ENCODE measurements at regions not wholly inside any gene's neighbourhood (a gene's known extent, or its start where the extent isn't known, plus 50 kb on each side); places are given as distances from the start of the nearest gene placed in this dataset.

DNA sequence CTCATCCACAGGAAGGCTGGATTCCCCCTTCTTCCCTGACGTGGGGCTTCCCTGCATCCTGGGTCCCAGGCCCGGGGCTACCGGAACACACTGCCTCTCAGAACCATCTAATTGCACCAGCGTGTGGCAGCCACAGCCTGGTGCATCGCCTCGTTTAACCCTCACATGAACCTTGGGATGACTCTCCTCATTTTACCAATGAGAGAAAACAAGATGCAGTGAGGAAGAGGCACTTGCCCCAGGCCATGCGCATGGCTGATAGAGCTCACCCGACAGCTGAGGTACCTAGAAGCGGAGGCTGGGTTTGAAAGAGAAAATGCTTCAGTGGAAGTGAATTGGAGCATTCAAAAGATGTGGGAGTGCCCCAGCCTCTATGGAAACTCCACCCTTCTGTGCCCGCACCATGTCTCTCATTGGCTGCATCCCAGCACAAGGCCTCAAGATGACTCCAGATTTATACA is 162.3 kb downstream of the KATNIP start:
- FAIRE-seq: no peak
- no peak for DNase-seq (ENCODE audit: low spot score)

DNA sequence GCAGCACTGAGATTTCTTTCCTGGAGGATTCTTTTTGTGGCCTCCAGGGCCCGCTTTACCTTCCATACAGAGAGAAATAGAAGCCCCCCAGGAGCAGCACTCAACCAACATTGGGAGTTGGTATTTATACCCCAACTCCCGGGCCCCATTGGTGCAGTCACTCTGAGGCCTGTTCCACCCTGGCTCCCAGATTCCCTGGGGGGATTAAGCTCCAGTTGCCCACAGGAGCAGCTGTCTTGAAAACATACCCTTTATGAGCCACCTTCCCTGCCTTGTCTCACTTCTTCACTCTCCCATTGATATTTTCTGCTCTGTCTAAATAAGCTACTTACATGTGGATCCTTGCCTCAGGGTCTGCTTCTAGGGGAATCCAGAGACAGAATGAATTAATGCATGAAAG is 167.8 kb downstream of the KATNIP start:
- FAIRE-seq (no peak), DNase-seq (ENCODE audit: low spot score) (no peak)

DNA sequence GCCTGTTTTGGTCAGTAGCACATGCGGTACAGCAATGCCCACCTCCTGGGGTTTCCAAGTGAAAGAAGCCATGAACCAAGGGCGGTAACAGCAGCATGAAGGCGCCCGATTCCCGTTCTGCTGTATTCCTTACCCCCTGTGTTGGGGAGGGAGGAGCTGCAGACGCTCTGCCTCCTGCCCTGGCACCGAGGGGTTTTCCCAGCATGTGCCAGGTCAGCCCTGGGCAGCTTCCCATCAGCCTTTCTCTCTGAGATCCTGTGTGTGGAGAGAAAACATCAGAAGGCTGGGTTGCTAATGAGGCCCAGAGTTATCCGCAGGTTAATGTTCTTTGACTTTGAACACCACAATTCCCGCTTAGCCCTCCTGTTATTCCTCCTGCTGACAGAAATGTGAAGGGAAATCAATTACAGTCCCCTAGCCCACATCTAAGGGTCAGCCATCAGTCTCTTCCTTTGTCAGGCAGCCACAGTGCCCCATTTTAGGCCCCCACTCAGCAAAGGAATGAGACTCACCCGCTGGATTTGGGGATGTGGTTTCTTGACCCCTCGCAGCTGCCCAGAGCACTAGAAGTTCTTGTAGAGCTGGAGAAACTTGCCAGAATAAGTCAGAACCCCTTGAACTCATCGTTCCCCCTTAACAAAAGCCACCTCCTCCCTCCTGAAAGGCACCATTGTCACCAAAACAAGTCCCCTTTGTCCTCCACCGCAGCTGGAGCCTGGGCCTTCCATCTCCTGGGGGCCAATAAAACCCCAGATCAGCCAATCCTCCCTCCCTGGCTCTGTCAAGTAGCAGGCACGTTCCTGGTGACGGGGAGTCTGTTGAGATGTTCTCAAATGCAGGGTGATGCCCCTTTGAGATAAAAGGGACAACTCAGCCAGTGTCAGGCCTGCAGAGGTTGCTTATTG is 168.5 kb downstream of the KATNIP start:
- FAIRE-seq (no peak), DNase-seq (ENCODE audit: low spot score) (no peak)

DNA sequence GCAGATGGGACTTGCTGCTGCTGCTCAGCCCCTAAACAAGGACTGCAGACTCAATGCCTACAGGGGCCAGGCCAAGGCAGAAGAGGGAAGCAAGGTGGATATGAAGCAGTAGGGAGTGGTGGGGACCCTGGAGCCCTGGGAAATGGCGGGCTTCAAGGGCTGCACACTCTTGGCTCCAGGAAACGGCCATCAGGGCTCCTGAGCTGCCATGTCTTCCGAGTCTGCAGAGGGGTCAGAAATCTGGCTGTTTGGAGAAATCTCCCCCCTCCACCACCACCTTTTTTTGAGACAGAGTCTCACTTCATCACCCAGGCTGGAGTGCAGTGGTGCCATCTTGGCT is 169.1 kb downstream of the KATNIP start:
- FAIRE-seq (no peak), DNase-seq (ENCODE audit: low spot score) (no peak)

DNA sequence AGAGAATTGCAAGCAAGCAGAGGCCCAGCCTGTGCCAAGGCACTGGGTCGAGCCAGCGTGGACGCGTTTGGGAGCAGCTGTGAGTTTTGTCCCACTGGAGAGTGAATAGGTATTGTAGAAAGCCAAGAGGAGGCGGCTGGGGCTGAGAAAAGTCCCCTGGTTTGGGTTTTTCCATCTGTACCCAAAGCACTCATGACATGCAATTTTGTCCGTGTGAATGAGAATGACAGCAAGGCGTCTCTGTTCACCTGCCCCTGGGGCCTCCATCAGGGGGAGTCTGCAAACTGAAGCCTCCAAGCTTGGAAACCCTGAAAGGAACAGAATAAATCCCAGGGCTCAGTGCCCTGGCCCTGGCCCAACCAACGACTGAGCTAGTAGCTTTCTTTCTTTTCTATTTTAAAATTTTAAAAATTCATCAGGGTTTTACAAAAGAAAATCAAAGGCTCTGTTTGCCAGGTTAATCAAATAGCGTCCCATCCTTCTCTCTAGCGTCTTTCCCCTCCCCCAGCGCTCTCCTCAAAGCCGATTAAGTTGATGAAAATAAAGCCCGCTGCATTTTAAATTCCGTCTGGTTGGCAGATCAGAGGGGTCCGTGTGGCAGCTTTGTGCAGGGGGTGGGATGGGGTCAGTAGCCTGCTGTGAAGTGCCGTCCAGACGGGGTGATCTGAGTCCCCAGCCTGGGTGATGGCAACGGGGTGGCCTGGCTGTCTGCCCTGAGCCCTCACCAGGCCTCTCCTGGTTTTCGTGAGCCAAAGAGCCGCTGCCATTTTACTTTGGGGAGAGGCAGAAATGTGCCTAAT is 171.0 kb downstream of the KATNIP start:
- no peak for DNase-seq (ENCODE audit: low spot score)
- FAIRE-seq: no peak

DNA sequence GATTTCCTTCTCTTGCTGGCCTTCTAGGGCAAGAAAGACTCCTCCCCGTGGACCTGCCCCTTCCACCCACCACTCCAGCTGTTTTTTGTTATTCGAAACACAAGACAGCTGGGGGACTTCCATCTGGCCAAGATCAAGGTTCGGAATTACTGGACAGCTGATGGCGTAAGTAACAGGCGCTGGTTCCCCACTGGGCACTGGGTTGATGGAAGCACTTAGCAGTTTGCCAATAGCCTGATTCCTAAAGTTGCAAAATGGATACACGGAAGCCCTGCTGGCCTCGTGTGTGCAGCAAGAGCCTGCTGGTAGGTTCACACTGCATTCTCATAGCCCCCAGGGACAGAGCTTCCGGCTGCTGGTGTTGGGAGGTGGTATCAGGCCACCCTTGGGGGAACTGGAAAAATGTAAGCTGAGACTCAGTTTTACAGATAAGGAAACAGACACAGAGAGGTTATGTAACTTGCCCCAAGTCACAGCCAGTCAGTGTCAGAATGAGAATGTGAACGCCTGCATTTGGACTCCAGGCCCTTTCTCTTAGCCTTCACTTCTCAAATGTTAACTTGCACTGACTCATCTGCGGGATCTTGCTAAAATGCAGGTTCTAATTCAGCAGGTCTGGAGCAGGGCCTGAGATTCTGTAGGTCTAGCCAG is 171.7 kb downstream of the KATNIP start:
- no peak for FAIRE-seq
- no peak for DNase-seq (ENCODE audit: low spot score)

DNA sequence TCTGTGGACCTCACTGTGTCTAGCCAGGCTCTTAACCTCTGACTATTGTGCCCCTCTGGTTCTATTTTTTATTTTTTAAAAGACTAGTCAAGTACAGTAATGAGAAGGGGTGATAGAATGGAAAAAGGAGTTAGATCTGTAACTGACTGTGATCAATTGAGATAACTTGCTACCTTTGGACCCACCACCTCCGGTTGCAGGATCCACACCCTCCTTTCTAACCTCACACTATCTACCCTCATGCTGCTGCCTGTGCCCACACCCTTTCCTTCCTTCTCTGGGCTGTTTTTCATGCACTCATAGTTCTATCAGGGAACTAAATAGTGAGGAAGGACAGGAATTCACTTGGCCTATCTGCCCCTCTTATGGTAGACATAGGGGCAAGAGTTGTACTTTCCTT is 172.3 kb downstream of the KATNIP start:
- DNase-seq (ENCODE audit: low spot score) (no peak), FAIRE-seq (no peak)

DNA sequence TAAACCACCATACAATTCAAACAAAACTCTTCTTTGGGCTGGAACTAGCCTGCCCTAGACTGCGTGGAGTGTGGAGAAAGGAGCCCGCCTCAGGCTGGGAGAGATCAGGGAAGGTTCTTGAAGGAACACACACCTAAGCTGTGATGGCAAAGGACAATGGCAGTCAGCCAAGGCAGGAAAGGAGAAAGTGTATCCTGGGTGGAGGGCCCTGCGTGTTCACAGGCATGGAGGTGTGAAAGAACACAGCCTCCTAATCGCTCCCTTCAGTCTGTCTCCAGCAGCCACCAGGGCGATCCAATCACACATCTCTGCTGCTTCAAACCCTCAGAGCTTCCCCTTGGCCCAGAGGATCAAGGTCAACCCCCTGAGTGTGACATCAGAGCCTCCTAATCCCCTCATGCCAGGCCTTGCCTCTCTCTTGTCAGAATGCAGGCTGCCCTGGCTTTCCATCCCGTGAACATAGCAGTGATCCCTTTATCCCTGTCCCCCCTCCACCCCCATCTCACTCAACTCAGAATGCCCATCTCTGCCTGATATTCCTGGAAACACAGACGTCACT is 173.0 kb downstream of the KATNIP start:
- FAIRE-seq: no peak
- DNase-seq (ENCODE audit: low spot score): no peak

DNA sequence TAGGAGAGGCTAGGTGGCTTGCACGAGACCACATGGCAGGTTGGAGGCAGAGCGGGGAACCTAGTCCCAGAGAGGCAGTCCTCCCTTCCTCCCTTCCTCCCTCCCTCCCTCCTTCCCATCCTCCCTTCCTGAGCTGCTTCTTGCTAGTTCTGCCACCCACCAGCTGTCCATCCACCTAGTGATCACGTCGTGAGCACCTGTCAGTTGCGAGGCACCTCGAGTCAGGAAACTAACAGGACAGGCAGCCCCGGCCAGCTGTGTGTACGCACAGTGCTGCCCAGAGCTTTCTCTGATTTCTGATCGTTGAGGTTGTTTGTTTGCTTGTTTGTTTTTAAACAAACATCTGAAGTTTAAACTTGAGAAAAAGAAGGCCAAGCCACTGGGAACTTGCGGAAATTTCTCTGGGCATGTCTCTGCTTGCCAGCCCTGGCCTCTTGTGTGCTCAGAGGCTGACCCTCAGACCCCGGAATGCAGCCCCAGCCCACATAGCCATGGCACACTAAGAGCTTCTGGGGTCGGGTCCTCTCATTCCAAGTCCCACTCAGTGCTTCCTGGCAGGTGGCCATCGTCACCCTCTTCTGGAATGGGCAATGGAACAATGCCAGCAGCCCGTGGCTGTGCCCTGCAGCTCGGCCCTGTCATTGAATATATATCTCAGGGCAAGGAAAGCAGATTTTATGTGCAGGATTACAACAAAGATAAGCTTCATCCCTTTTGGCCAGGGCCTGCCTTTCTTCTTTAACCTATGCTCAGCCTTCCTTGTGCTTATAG is 174.0 kb downstream of the KATNIP start:
- FAIRE-seq: no peak
- no peak for DNase-seq (ENCODE audit: low spot score)

DNA sequence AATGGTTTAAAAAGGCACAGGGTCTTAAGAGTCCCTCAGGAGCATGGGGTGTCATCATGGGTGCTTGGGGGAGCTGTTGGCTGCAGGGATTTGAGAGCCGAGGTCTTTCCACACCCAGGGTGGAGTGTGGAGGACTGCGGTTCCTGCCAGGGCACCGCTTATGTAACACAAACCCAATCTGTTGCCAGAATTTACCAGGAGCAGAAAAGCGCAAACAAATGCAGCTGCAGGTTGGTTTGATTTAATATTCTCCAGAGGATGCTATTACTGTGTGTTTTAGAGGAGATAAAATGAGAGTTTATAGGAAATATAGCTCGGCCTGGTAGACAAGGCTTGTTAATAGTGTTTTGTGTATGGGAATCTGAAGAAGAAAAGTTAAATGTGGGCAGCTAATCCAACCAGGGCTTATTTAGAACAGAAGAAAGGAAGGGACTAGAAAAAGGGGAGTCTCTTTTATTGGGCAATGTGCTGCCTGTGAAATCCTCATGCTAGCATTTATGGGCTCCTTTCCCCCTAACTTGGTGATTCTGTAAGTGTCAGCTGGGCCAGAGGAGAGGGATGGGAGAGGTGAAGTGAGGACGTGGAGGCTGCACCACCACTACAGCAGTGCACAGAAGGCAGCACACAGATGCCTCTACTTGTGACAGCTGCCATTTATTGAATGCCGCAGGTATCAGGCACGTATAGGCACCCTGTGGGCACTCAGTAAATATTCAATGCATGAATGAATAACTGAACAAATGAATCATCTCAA is 174.7 kb downstream of the KATNIP start:
- DNase-seq (ENCODE audit: low spot score) (no peak), FAIRE-seq (no peak)

DNA sequence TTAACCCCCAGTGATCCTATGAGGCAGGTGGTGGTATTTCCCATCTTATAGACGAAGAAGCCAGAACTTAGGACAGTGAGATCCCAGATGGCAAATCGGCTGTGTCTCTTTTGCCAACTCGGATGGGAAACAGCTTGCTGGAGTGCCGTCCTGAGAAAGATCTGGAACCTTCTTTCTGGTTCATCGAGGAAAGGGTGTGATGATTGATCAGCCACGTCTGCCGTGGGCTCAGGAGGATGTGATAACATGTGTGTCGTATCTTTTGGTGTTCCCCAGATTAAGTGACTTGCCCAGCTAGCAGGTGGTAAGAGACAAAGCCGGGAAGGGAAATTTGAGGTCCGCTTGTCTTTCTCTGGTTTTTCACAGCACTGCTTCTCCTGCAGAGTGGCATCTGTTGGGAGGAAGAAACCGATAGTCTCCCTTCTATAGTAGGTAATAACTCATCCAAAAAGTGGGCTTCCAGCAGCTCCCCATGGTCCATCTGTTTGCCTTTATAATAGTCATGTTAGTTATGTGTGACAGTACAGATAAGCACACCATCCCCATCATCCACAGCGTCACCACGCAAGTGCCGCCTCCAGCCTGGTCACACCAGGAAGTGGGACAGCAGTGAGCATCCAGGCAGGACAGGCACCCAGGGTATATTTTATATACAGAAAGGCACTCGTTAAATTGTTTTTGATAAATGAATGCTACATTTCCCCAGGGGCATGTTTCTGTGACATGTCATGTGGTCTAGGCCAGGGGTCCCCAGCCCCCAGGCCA is 175.5 kb downstream of the KATNIP start:
- no peak for FAIRE-seq
- DNase-seq (ENCODE audit: low spot score): no peak

DNA sequence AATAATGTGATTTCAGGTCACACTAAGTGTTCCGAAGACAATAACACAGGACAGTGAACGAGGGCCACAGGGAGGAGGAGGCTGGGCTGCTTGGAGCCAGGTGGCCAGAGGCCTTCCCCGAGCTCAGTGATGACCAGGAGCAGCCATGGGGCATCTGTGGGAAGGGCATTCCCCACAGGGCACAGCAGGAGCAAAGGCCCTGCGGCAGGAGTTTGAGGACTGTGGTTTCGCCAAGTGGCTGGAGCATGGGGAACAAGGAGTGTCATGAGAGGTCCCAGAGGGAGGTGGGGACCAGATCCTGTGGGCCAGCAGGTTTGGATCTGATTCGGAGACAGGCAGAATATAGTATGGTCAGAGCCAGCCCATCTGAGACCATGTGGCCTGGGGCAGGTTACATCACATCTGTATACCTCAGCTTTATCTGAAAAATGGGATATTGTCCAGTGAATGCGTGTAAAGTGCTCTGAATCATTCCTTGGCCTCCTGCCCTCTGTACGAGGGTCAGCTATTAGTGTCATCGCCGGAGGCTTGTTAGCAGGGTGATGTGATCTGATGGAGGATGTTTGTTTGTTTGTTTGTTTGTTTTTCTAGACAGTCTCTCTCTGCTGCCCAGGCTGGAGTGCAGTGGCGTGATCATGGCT is 176.8 kb downstream of the KATNIP start:
- no peak for FAIRE-seq
- DNase-seq (ENCODE audit: low spot score): no peak

DNA sequence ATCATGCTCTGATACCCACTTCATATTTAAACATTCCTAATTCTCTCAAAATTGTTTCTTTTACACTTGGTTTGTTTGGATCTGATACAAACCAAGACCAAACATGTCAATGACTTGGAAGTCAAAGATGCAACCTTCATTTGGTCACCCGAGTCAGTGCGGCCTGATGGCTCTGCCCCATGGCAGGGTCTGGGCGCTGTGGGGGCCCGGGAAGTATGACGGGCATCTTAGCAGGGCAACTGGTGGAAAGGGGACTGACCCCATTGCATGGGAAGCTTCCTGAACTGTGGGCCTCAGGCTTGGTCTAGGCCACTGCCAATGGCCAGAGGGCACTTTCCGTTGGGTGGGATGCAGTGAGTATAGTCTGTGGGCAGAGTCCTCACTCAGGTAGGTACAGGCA is 178.0 kb downstream of the KATNIP start:
- FAIRE-seq: no peak
- no peak for DNase-seq (ENCODE audit: low spot score)

DNA sequence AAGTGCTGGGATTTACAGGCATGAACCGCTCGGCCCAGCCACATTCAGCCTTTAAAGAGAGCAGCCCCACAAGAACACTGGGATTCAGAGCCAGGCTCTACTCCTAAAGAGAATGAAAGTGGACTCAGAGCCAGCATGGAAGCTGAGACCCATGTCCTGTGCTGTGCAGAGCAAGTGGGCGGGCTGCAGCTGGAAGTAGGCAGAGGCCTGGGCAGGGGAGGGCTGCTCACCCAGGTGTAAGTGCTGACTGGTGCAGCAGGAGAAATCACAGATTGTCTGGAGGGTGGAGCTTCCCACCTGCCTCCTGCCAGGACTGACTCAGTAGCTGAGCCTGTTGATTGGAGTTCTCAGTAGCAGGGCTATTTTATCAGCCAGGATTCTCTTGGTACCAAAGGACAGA is 178.7 kb downstream of the KATNIP start:
- no peak for DNase-seq (ENCODE audit: low spot score)
- no peak for FAIRE-seq

DNA sequence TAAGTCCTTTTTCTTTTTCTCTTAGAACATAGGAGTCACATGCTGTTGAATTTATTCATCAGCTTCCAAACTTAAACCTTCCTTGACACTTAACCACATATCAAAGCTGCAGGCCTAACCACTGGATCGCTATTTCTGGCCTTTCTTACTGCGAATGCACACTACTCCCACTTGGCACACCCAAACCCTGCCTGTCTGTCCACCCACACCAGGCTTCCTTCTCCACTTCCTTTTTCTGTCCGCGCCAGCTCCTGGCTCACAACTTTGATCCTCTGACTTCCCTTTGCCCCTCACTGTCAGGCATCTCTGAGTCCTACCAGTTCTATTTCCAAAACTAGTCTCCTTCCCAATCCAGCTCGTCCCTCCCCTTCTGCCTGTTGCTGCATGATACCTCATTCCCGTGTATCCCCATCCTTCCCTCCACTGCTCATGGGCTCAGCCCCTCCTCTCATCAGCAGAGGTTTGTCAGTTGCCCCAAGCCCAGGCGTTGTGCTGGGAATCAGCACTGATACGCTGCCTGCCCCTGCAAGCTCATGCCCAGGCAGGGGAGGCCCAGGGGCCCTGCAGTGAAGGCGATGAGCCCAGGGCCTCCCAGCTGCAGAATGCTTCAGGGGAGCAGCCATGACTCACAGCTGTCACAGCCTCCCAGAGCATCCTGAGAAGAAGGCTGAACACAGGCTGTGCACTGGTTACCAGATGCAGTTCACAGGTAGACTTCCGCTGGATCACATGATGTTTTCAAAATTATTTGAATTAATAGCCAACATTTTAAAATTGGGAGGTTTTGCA is 179.8 kb downstream of the KATNIP start:
- DNase-seq (ENCODE audit: low spot score) (no peak), FAIRE-seq (no peak)

DNA sequence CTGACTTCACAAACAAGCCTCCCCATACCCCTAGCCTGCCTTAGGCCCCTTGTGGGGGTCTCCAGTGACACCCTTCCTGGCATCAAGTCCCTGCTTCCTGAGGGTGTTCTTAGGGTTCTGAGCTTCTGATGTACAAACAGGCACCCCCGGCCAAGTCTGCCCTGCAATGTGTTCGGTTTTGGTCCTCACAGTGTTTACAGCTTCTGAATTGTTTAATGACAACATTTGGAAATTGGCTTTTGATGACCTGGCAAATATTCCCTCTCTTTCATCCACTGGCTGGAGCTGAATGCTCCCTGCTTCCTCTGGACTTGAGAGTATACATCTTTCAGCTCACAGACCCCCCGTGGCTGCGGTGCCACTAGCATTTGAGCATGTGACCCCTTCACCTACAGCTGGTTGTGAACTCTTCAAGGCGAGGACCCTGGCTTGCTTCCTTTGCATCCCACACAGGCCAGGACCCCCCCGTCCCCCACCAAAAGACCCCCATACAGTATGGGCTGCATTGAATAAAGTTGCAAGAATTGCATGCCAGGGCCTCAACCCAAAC is 180.8 kb downstream of the KATNIP start:
- DNase-seq (ENCODE audit: low spot score) (no peak), FAIRE-seq (no peak)

DNA sequence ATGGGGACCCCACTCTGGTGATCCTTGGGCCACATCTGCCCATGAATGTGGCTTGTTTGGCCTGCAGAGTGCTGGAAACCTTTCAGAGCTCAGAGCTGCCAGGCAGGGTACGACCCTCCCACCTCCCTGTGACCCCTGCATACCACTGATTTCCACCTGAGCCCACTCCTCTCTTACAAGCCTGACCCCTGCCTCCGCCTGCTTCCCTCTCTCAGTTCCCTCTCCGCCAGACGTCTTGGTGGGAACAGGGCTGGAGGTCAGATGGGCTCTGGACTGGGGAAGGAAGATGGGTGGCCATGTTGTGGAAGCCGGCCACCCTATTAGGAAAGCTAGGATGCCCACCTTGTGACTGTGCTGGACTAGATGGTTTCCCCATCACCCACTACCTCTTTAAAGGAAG is 185.1 kb downstream of the KATNIP start:
- no peak for FAIRE-seq
- DNase-seq (ENCODE audit: low spot score): no peak

DNA sequence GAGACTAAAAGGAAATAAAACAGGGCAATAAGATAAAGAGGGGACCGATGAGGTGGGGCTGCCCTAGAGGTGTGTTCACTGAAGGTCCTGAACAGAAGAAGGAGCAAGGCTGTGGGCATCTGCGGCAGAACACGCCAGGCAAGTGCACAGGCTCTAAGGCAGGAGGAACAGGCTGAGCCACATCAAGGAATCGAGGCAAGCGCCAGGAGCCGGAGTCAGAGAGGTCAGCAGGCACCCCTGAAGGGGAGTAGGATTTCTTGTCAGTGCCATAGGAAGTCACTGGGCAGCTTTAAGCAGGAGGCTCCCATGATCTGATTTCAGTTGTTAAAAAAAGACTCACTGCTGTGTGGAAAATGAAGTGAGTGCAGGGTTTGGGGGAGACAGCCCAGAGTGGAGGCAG is 186.5 kb downstream of the KATNIP start:
- FAIRE-seq: no peak
- no peak for DNase-seq (ENCODE audit: low spot score)

All from urothelium cell line (cell line).